ENCODE measurements at regions not wholly inside any gene's neighbourhood (a gene's known extent, or its start where the extent isn't known, plus 50 kb on each side); places are given as distances from the start of the nearest gene placed in this dataset.
A peak's percentile ranks its signal among the peaks of the same experiment; 100 is the strongest.

DNA sequence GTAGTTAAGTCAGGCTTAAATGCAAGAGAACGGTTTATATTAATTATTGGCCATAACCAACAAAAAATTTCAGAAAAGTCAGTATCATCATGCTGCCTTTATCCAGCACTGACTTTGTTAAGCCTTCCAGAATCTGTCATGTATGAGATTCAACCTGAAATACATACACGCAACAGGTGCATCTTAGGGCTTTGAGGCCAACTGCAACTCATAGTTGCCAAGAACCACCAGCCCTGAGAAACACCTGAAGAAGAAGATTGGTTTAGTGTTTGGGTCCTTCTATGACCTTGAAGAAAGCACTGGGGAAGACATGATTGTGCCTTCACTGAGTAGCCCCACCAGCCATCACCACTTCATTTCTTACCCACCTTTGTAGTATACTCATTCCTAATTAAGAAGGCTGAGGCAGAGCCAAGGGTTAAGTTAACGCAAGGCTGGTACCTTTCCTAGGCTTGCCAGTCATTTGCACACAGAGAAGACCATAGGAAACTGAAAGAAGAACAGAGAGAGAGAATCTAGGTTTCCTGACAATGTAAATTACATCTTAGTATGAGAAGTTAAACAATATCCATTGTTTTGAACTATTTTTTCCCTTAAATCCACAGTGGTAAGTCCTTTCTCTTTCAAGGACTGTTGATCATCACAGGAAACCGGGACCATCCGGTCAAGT, 200.1 kb upstream of the PRKCQ start:
- H3K27me3 Mint-ChIP-seq: peaks cover 33% of the 10 kb centered on the region

DNA sequence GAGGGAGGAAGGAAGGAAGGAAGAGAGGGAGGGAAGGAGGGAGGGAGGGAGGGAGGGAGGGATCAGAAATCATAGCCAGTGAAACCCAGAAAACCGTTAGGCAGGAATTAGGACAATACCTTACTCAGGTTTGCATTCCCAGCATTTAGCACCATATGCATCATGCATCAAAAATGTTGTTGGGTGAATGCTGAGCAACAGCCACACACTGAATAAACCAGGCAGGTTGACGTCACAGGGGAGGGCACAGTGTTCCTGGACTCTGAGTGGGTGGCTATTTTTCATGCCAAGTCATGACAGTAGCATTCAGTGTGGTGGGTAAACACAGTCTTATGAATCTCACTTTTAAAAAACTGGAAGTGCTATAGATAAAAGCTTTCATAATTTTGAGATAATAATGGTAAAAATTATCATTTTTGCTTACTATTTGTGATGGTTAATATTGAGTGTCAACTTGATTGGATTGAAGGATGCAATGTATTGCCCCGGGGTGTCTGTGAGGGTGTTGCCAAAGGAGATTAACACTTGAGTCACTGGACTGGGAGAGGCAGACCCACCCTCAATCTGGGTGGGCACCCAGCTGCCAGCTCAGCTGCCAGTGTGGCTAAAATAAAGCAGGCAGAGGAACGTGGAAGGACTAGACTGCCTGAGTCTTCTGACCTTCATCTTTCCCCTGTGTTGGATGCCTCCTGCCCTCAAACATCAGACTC, 199.1 kb upstream of the PRKCQ start:
- Mint-ChIP-seq H3K4me3 (no peak overlapping the region), H3K9me3 (no peaks in the 10 kb centered on the region), H3K27ac (peak overlapping the region; percentile 67), H3K36me3 (no peaks in the 10 kb centered on the region), H3K4me1 (ENCODE audit: unreplicated experiment) (no peaks in the 10 kb centered on the region), H3K27me3 (peaks cover 41% of the 10 kb centered on the region)
- no peak for DNase-seq (ENCODE audit: extremely low spot score, unreplicated experiment)
- TF ChIP-seq, protein P1, sequence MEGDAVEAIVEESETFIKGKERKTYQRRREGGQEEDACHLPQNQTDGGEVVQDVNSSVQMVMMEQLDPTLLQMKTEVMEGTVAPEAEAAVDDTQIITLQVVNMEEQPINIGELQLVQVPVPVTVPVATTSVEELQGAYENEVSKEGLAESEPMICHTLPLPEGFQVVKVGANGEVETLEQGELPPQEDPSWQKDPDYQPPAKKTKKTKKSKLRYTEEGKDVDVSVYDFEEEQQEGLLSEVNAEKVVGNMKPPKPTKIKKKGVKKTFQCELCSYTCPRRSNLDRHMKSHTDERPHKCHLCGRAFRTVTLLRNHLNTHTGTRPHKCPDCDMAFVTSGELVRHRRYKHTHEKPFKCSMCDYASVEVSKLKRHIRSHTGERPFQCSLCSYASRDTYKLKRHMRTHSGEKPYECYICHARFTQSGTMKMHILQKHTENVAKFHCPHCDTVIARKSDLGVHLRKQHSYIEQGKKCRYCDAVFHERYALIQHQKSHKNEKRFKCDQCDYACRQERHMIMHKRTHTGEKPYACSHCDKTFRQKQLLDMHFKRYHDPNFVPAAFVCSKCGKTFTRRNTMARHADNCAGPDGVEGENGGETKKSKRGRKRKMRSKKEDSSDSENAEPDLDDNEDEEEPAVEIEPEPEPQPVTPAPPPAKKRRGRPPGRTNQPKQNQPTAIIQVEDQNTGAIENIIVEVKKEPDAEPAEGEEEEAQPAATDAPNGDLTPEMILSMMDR (conservative IDR thresholded peaks at IDR 0.05): no peak

More for the DNA sequence above, 200.1 kb upstream of the PRKCQ start:
- DNase-seq (ENCODE audit: extremely low spot score, unreplicated experiment): no peak
- H3K36me3 Mint-ChIP-seq: no peaks in the 10 kb centered on the region
- no peak overlapping the region for H3K27ac Mint-ChIP-seq
- TF ChIP-seq, protein P1 (conservative IDR thresholded peaks at IDR 0.05): no peak
- no peaks in the 10 kb centered on the region for H3K9me3 Mint-ChIP-seq
- H3K4me3 Mint-ChIP-seq: no peak overlapping the region
- H3K4me1 Mint-ChIP-seq (ENCODE audit: unreplicated experiment): no peaks in the 10 kb centered on the region

DNA sequence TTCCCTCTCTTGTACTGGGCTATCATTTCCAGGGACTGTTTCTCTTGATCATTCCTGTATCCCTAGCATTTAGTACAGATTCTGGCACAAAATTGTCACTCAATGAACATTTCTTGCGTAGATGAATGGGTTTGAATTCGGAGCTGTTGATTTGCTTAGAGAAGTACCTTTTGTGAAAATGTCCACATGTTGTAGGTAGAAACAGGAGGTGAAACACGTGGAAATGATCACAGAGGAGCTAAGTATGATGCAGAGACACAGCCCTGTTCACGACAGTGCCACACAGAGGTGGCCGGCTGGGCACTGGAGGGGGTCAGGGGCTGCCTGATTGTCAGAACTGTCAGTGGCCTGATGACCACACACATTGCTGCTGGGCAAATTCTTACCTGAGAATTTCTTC, 196.1 kb upstream of the PRKCQ start:
- TF ChIP-seq, protein P1 (conservative IDR thresholded peaks at IDR 0.05): no peak
- Mint-ChIP-seq H3K36me3 (no peaks in the 10 kb centered on the region), H3K27ac (no peak overlapping the region), H3K27me3 (peaks cover 43% of the 10 kb centered on the region), H3K4me1 (ENCODE audit: unreplicated experiment) (no peaks in the 10 kb centered on the region), H3K4me3 (no peak overlapping the region), H3K9me3 (no peaks in the 10 kb centered on the region)
- no peak for DNase-seq (ENCODE audit: extremely low spot score, unreplicated experiment)

DNA sequence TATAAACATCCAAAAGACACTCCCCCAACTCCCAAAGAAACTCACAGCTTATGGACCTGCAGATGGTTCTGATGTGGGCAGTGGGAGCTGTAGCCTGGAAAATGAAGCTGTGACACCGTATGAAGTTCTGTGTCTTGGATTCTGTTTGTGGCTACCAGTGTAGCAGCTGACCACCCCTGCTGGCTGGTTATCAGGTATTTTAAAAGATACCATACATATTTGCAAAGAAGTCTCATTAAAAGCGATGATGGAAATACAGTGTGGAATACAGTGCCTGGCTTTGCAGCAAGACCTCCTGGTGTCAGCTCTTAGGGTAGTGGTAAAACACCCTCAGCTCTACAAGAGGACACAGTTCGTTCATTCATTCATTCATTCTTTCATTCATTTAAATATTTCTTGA, 194.3 kb upstream of the PRKCQ start:
- Mint-ChIP-seq H3K27ac (no peak overlapping the region), H3K4me1 (ENCODE audit: unreplicated experiment) (no peaks in the 10 kb centered on the region), H3K4me3 (no peak overlapping the region), H3K9me3 (no peaks in the 10 kb centered on the region), H3K36me3 (no peaks in the 10 kb centered on the region), H3K27me3 (peaks cover 43% of the 10 kb centered on the region)
- DNase-seq (ENCODE audit: extremely low spot score, unreplicated experiment): no peak
- TF ChIP-seq, protein P1 (conservative IDR thresholded peaks at IDR 0.05): no peak

DNA sequence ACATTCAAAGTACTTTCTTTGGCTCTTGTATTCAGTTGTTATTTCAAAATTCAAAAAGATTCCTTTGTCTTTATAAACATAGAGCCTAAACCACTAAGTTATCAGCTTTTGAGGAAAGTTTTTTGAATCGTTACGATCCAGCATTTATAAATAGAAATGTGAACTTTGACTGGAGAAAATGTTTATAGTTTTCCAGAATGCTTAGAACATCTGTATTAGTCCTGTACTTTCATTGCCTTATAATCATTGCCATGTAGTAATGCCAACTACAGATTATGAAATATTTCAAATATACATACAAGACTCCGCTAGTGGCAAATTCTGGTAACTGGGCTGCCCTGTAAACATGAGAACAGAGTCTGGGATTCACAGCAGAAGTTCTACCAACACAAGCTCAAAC, 191.3 kb upstream of the PRKCQ start:
- TF ChIP-seq, protein P1 (conservative IDR thresholded peaks at IDR 0.05): no peak
- no peak overlapping the region for H3K27ac Mint-ChIP-seq
- no peaks in the 10 kb centered on the region for H3K4me1 Mint-ChIP-seq (ENCODE audit: unreplicated experiment)
- no peak overlapping the region for H3K4me3 Mint-ChIP-seq
- no peak for DNase-seq (ENCODE audit: extremely low spot score, unreplicated experiment)
- H3K27me3 Mint-ChIP-seq: peaks cover 31% of the 10 kb centered on the region
- H3K36me3 Mint-ChIP-seq: no peaks in the 10 kb centered on the region
- H3K9me3 Mint-ChIP-seq: no peaks in the 10 kb centered on the region

Measured in type B pancreatic cell (in vitro differentiated cells).